Smooth muscle cell (in vitro differentiated cells): ENCODE measurements at regions not wholly inside any gene's neighbourhood (a gene's known extent, or its start where the extent isn't known, plus 50 kb on each side); places are given as distances from the start of the nearest gene placed in this dataset.

Source experiments
- DNase-seq: peaks from one replicate; lab custom pipeline; 2025; ENCODE audit not compliant: unreplicated experiment; lab: John Stamatoyannopoulos, UW
- H2AFZ ChIP-seq: fragments of 200-600 bp; sonication (generic); 2 replicates; pipeline ENCODE4 v1.6.0; 2016; ENCODE audit warnings: antibody characterized with exemption, low read depth, mild to moderate bottlenecking
- H3F3A ChIP-seq: fragments of 200-600 bp; sonication (generic); 2 replicates; pipeline ENCODE4 v1.6.0; 2017; ENCODE audit warnings: antibody characterized with exemption, low read depth
- H3K27ac ChIP-seq: fragments of 200-600 bp; sonication (generic); 2 replicates; pipeline ENCODE4 v1.5.1; 2016; ENCODE audit warnings: low read depth, mild to moderate bottlenecking
- H3K27me3 ChIP-seq: fragments of 200-600 bp; sonication (generic); 2 replicates; pipeline ENCODE4 v1.6.1; 2016; ENCODE audit warnings: low read depth, mild to moderate bottlenecking
- H3K36me3 ChIP-seq: fragments of 200-600 bp; sonication (generic); 2 replicates; pipeline ENCODE4 v1.5.1; 2016; ENCODE audit warnings: low read depth
- H3K4me1 ChIP-seq: fragments of 200-600 bp; sonication (generic); 2 replicates; pipeline ENCODE4 v1.5.1; 2016; ENCODE audit warnings: low read depth
- H3K4me2 ChIP-seq: fragments of 200-600 bp; sonication (generic); 2 replicates; pipeline ENCODE4 v1.6.0; 2016; ENCODE audit warnings: mild to moderate bottlenecking
- H3K4me3 ChIP-seq: fragments of 200-600 bp; sonication (generic); 2 replicates; pipeline ENCODE4 v1.5.1; 2016; ENCODE audit warnings: mild to moderate bottlenecking
- H3K79me2 ChIP-seq: fragments of 200-600 bp; sonication (generic); 2 replicates; pipeline ENCODE4 v1.6.0; 2016; ENCODE audit warnings: low read depth, mild to moderate bottlenecking
- H3K9ac ChIP-seq: fragments of 200-600 bp; sonication (generic); 2 replicates; pipeline ENCODE4 v1.6.0; 2016; ENCODE audit warnings: low read depth
- H3K9me3 ChIP-seq: fragments of 200-600 bp; sonication (generic); replicated peaks from 2 replicates; pipeline ENCODE4 v1.5.1; 2016; ENCODE audit warnings: low read depth
- H4K20me1 ChIP-seq: fragments of 200-600 bp; sonication (generic); 2 replicates; pipeline ENCODE4 v1.6.0; 2016; ENCODE audit warnings: low read depth
- WGBS: methylation state at CpG from one replicate; pipeline ENCODE4 v1.1.7; 2016; ENCODE audit warnings: low lambda C conversion rate; 5-methylcytosine and 5-hydroxymethylcytosine counted together
- TF ChIP-seq, protein P1 (sequence below): fragments of 200-600 bp; sonication (generic); IDR thresholded peaks from 2 replicates; pipeline ENCODE4 v1.5.1; 2017; ENCODE audit warnings: borderline replicate concordance, mild to moderate bottlenecking, antibody characterized with exemption; ENCODE audit not compliant: insufficient read depth, poor library complexity, severe bottlenecking

DNA sequence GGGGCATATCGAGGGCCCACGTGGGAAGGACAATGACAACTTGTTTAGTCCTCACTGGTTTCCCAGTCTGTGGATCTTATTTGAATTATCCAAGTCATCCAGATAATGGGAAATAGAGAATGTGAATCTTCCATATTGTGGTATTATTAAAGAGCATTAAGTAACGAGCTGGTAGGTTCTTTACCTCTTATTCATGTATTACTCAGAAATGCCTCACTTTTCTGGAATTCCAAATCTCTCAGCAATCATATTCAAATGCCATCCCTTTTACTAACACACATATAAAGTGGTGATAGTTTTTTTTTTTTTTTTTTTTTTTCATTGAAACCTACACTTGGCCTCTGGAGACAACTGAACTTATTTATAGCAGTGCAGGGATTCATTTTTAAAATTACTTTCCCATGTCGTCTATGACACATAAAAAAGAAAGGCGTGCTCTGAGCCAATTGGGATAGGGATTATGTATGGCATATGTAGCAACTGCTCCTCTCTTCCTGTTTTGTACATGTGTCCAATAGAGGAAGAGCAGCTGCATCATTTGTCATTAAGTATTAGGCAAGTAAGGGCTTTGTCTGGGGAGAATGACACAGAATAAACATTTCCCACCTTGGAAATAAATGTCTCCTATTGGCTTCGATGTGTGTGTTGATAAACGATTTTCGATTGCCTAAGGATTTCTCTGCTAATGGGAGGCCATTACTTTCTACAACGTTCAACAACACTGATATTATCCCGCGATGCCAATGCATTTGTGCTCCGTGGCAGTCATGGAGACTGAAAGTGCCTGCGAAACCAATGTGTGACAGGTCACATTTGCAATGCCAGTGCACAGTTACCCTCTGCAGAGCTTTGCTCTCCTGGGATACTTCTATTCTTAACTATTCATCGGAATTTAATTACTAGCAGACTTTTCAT is 78.6 kb upstream of the IFNG-AS1 start:
- H2AFZ ChIP-seq: no peak overlapping the region
- peaks cover 6% of the 10 kb centered on the region for H3K4me1 ChIP-seq
- H3K36me3 ChIP-seq: no peaks in the 10 kb centered on the region
- no peaks in the 10 kb centered on the region for H3K9me3 ChIP-seq
- H4K20me1 ChIP-seq: no peaks in the 10 kb centered on the region
- no peak overlapping the region for H3K9ac ChIP-seq
- whole genome bisulfite sequencing: 65% methylated on average over 14 of the region's 14 CpGs
- peaks cover 4% of the 10 kb centered on the region for H3F3A ChIP-seq
- H3K4me2 ChIP-seq: peak overlapping the region; percentile 49
- H3K4me3 ChIP-seq: no peak overlapping the region
- H3K79me2 ChIP-seq: no peaks in the 10 kb centered on the region
- no peak for DNase-seq
- peak overlapping the region; percentile 92 for H3K27ac ChIP-seq
- TF ChIP-seq, protein P1, sequence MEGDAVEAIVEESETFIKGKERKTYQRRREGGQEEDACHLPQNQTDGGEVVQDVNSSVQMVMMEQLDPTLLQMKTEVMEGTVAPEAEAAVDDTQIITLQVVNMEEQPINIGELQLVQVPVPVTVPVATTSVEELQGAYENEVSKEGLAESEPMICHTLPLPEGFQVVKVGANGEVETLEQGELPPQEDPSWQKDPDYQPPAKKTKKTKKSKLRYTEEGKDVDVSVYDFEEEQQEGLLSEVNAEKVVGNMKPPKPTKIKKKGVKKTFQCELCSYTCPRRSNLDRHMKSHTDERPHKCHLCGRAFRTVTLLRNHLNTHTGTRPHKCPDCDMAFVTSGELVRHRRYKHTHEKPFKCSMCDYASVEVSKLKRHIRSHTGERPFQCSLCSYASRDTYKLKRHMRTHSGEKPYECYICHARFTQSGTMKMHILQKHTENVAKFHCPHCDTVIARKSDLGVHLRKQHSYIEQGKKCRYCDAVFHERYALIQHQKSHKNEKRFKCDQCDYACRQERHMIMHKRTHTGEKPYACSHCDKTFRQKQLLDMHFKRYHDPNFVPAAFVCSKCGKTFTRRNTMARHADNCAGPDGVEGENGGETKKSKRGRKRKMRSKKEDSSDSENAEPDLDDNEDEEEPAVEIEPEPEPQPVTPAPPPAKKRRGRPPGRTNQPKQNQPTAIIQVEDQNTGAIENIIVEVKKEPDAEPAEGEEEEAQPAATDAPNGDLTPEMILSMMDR: no peak
- no peaks in the 10 kb centered on the region for H3K27me3 ChIP-seq

- peak overlapping the region; percentile 8 for H3K27ac ChIP-seq
- no peak for DNase-seq
These were observed 78.0 kb upstream of the IFNG-AS1 start for GRCh38 chr12:67911275-67911600.

DNA sequence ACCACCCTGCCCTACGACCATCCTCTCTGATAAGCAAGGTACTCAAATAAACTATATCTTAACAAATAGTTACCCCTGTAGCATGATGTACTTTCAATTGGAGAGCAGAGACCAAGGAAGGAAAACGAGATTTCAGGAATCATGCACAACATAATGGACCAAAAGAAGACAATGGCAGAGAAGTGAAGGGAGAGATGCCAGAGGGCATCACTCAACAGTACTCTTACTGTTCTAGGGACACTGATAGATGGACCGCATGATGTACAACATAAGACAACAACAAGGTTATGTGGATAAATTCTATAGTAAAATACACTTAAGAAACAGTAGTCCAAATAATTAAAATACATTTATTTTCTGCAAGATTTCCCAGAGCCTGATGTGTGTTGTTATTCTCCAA is 77.5 kb upstream of the IFNG-AS1 start:
- Histone ChIP-seq H3K27me3 (no peaks in the 10 kb centered on the region), H3K9me3 (no peaks in the 10 kb centered on the region), H3K4me2 (no peak overlapping the region), H3K9ac (no peak overlapping the region), H3K79me2 (no peaks in the 10 kb centered on the region), H3K36me3 (no peaks in the 10 kb centered on the region), H4K20me1 (no peaks in the 10 kb centered on the region), H3K4me3 (no peak overlapping the region), H3K4me1 (peaks cover 6% of the 10 kb centered on the region), H3F3A (peaks cover 4% of the 10 kb centered on the region), H2AFZ (no peak overlapping the region), H3K27ac (no peak overlapping the region)
- WGBS: 90% methylated on average over 3 of the region's 3 CpGs
- DNase-seq: no peak
- TF ChIP-seq, protein P1: no peak

More at GRCh38 chr12:67911275-67911600, 78.0 kb upstream of the IFNG-AS1 start:
- WGBS: 91% methylated on average over 5 of the region's 5 CpGs
- H3K36me3 ChIP-seq: no peaks in the 10 kb centered on the region
- no peaks in the 10 kb centered on the region for H4K20me1 ChIP-seq
- TF ChIP-seq, protein P1: no peak
- H3K9ac ChIP-seq: no peak overlapping the region
- H3K27me3 ChIP-seq: no peaks in the 10 kb centered on the region
- H3K4me2 ChIP-seq: no peak overlapping the region
- H2AFZ ChIP-seq: no peak overlapping the region
- H3F3A ChIP-seq: peaks cover 4% of the 10 kb centered on the region
- no peaks in the 10 kb centered on the region for H3K9me3 ChIP-seq
- H3K79me2 ChIP-seq: no peaks in the 10 kb centered on the region
- no peak overlapping the region for H3K4me3 ChIP-seq
- H3K4me1 ChIP-seq: peaks cover 6% of the 10 kb centered on the region
